ENCODE measurements at regions not wholly inside any gene's neighbourhood (a gene's known extent, or its start where the extent isn't known, plus 50 kb on each side); places are given as distances from the start of the nearest gene placed in this dataset.

DNA sequence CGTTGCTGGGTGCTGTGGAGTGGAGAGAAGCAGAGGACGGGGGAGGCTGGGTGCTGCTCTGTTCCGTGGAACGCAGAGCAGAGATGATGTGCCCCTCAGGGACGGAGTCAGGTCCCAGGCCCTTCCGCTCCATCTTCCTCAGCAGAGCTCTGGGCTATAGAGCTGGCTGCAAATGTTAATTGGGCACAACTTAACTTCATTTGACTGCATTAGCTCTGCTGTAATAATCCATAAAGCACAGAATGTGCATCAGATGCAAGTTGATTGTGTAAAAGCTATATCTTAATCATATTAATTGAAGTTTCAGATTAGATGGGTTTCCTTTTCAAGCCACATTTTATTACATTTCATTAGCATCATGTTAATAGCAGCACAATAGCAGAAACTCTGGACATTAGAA lies 212.6 kb downstream of the ABCC12 start:
- TF ChIP-seq, protein P1, sequence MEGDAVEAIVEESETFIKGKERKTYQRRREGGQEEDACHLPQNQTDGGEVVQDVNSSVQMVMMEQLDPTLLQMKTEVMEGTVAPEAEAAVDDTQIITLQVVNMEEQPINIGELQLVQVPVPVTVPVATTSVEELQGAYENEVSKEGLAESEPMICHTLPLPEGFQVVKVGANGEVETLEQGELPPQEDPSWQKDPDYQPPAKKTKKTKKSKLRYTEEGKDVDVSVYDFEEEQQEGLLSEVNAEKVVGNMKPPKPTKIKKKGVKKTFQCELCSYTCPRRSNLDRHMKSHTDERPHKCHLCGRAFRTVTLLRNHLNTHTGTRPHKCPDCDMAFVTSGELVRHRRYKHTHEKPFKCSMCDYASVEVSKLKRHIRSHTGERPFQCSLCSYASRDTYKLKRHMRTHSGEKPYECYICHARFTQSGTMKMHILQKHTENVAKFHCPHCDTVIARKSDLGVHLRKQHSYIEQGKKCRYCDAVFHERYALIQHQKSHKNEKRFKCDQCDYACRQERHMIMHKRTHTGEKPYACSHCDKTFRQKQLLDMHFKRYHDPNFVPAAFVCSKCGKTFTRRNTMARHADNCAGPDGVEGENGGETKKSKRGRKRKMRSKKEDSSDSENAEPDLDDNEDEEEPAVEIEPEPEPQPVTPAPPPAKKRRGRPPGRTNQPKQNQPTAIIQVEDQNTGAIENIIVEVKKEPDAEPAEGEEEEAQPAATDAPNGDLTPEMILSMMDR (conservative IDR thresholded peaks at IDR 0.05 in 1 of 2, IDR thresholded peaks at IDR 0.05 in 1 of 2; ENCODE audit: low read depth in 1 of 2, low read length in 2 of 2), result no peak
- no peak for TF ChIP-seq EZH2 (IDR thresholded peaks at IDR 0.05; ENCODE audit: low read length, missing control alignments)

Data from fibroblast of lung (primary cell).